ENCODE measurements at regions not wholly inside any gene's neighbourhood (a gene's known extent, or its start where the extent isn't known, plus 50 kb on each side); places are given as distances from the start of the nearest gene placed in this dataset.

DNA sequence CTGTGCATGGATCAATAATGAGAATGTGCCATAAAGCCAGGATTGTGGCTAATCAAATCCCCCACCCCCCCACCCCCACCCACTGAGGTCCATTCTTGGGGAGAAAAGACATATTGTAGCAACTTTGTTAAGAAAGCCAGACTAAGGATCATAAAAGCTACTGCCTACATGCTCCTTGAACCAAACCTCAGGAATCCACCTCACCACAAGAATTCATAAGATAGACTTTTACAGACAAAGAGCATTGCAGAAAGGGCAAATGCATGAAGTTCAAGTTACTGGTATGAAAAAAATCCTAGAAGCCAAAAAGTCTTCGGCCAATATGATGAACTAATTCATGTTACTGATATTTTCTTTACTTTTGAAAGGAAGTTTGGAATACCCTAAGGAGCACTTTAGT, 187.9 kb upstream of the ARID1B start:
- Histone ChIP-seq H2AFZ (ENCODE audit: low read depth, low read length) (no peak overlapping the region), H3K9me2 (ENCODE audit: insufficient read depth, low read length) (no peaks in the 10 kb centered on the region), H3K27me3 (ENCODE audit: insufficient read depth, low read depth, low read length) (no peaks in the 10 kb centered on the region), H3K4me2 (ENCODE audit: low read length) (no peak overlapping the region), H4K20me1 (ENCODE audit: insufficient read depth) (no peaks in the 10 kb centered on the region), H3K79me2 (replicated peaks; ENCODE audit: insufficient read depth, low read length) (no peaks in the 10 kb centered on the region), H3K9me3 (ENCODE audit: low read length) (no peaks in the 10 kb centered on the region), H3K36me3 (ENCODE audit: insufficient read depth, low read length) (no peaks in the 10 kb centered on the region), H3K4me3 (ENCODE audit: low read length) (no peak overlapping the region), H3K27ac (ENCODE audit: low read length) (no peak overlapping the region), H3K9ac (ENCODE audit: low read length) (no peak overlapping the region), H3F3A (ENCODE audit: insufficient read depth, low read length, poor library complexity, severe bottlenecking) (no peaks in the 10 kb centered on the region)
- TF ChIP-seq, protein P1, sequence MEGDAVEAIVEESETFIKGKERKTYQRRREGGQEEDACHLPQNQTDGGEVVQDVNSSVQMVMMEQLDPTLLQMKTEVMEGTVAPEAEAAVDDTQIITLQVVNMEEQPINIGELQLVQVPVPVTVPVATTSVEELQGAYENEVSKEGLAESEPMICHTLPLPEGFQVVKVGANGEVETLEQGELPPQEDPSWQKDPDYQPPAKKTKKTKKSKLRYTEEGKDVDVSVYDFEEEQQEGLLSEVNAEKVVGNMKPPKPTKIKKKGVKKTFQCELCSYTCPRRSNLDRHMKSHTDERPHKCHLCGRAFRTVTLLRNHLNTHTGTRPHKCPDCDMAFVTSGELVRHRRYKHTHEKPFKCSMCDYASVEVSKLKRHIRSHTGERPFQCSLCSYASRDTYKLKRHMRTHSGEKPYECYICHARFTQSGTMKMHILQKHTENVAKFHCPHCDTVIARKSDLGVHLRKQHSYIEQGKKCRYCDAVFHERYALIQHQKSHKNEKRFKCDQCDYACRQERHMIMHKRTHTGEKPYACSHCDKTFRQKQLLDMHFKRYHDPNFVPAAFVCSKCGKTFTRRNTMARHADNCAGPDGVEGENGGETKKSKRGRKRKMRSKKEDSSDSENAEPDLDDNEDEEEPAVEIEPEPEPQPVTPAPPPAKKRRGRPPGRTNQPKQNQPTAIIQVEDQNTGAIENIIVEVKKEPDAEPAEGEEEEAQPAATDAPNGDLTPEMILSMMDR (IDR thresholded peaks at IDR 0.05; ENCODE audit: poor library complexity, severe bottlenecking): no peak
- TF ChIP-seq EZH2 (IDR thresholded peaks at IDR 0.05; ENCODE audit: borderline replicate concordance, insufficient read depth, low read length, poor library complexity, severe bottlenecking) (no peak), TAF1 (IDR thresholded peaks at IDR 0.05; ENCODE audit: low read depth) (no peak), EP300 (conservative IDR thresholded peaks at IDR 0.05; ENCODE audit: poor library complexity, severe bottlenecking) (no peak), RAD21 (conservative IDR thresholded peaks at IDR 0.05) (no peak), MXI1 (conservative IDR thresholded peaks at IDR 0.05; ENCODE audit: poor library complexity, severe bottlenecking) (no peak)

DNA sequence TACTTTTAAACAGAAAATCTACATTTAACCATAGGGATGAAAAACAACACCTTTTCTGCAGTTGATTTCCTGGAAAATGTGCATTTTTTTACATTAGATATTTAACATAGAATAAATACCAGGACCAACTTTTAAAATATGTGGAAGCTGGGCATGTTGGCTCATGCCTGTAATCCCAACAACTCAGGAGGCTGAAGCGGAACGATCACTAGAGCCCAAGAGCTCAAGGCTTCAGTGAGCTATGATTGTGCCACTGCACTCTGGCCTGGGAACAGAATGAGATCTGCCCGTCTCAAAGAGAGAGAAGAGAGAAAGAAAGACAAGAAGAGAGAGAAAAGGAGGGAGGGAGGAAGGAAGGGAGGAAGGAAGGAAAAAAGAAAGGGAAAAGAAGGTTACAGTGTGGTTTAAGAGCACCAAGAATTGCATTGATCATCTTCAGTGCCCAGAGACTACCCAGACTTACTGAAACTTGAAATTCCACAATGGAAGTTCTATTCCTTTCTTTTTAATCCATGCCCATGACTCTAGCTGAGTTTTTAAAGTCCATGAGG, 189.4 kb upstream of the ARID1B start:
- Histone ChIP-seq H3K79me2 (replicated peaks; ENCODE audit: insufficient read depth, low read length) (no peaks in the 10 kb centered on the region), H3K4me2 (ENCODE audit: low read length) (no peak overlapping the region), H3K9me2 (ENCODE audit: insufficient read depth, low read length) (no peaks in the 10 kb centered on the region), H2AFZ (ENCODE audit: low read depth, low read length) (no peak overlapping the region), H3K27me3 (ENCODE audit: insufficient read depth, low read depth, low read length) (no peaks in the 10 kb centered on the region), H3K36me3 (ENCODE audit: insufficient read depth, low read length) (no peaks in the 10 kb centered on the region), H4K20me1 (ENCODE audit: insufficient read depth) (no peaks in the 10 kb centered on the region), H3K27ac (ENCODE audit: low read length) (no peak overlapping the region), H3K9me3 (ENCODE audit: low read length) (no peaks in the 10 kb centered on the region), H3K9ac (ENCODE audit: low read length) (no peak overlapping the region), H3F3A (ENCODE audit: insufficient read depth, low read length, poor library complexity, severe bottlenecking) (no peaks in the 10 kb centered on the region), H3K4me3 (ENCODE audit: low read length) (no peak overlapping the region)
- TF ChIP-seq SMC3 (conservative IDR thresholded peaks at IDR 0.05; ENCODE audit: poor library complexity): no peak

DNA sequence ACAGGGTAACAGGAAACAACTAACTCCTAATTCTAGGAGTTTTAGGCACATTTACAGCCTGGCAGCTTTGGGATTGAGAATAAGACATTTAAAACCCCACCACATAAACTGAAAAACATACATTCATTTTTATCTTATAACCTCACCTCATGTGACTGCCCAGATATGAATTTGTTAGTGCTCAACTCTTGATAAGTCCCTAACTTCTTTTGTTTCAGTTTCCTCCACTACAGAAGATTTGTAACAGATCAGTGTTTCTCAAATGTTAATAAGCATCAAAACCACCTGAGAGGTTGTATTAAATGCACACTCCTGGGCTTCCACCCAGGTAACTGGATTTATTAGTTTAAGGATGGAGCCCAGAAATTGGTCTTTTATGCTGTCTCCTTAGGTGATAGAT, 190.1 kb upstream of the ARID1B start:
- Histone ChIP-seq H3K9ac (ENCODE audit: low read length) (no peak overlapping the region), H3K9me3 (ENCODE audit: low read length) (no peaks in the 10 kb centered on the region), H3K36me3 (ENCODE audit: insufficient read depth, low read length) (no peaks in the 10 kb centered on the region), H3K9me2 (ENCODE audit: insufficient read depth, low read length) (no peaks in the 10 kb centered on the region), H3K79me2 (replicated peaks; ENCODE audit: insufficient read depth, low read length) (no peaks in the 10 kb centered on the region), H3K27me3 (ENCODE audit: insufficient read depth, low read depth, low read length) (no peaks in the 10 kb centered on the region), H2AFZ (ENCODE audit: low read depth, low read length) (no peak overlapping the region), H3K4me3 (ENCODE audit: low read length) (no peak overlapping the region), H3K4me2 (ENCODE audit: low read length) (no peak overlapping the region), H4K20me1 (ENCODE audit: insufficient read depth) (no peaks in the 10 kb centered on the region), H3F3A (ENCODE audit: insufficient read depth, low read length, poor library complexity, severe bottlenecking) (no peaks in the 10 kb centered on the region), H3K27ac (ENCODE audit: low read length) (no peak overlapping the region)
- TF ChIP-seq SMC3 (conservative IDR thresholded peaks at IDR 0.05; ENCODE audit: poor library complexity) (no peak), RAD21 (conservative IDR thresholded peaks at IDR 0.05) (no peak), POLR2AphosphoS5 (IDR thresholded peaks at IDR 0.05) (no peak), EZH2 (IDR thresholded peaks at IDR 0.05; ENCODE audit: borderline replicate concordance, insufficient read depth, low read length, poor library complexity, severe bottlenecking) (no peak), MXI1 (conservative IDR thresholded peaks at IDR 0.05; ENCODE audit: poor library complexity, severe bottlenecking) (no peak), EP300 (conservative IDR thresholded peaks at IDR 0.05; ENCODE audit: poor library complexity, severe bottlenecking) (no peak), TAF1 (IDR thresholded peaks at IDR 0.05; ENCODE audit: low read depth) (no peak)
- TF ChIP-seq, protein P1 (IDR thresholded peaks at IDR 0.05; ENCODE audit: poor library complexity, severe bottlenecking): no peak
- TF ChIP-seq, protein P2, sequence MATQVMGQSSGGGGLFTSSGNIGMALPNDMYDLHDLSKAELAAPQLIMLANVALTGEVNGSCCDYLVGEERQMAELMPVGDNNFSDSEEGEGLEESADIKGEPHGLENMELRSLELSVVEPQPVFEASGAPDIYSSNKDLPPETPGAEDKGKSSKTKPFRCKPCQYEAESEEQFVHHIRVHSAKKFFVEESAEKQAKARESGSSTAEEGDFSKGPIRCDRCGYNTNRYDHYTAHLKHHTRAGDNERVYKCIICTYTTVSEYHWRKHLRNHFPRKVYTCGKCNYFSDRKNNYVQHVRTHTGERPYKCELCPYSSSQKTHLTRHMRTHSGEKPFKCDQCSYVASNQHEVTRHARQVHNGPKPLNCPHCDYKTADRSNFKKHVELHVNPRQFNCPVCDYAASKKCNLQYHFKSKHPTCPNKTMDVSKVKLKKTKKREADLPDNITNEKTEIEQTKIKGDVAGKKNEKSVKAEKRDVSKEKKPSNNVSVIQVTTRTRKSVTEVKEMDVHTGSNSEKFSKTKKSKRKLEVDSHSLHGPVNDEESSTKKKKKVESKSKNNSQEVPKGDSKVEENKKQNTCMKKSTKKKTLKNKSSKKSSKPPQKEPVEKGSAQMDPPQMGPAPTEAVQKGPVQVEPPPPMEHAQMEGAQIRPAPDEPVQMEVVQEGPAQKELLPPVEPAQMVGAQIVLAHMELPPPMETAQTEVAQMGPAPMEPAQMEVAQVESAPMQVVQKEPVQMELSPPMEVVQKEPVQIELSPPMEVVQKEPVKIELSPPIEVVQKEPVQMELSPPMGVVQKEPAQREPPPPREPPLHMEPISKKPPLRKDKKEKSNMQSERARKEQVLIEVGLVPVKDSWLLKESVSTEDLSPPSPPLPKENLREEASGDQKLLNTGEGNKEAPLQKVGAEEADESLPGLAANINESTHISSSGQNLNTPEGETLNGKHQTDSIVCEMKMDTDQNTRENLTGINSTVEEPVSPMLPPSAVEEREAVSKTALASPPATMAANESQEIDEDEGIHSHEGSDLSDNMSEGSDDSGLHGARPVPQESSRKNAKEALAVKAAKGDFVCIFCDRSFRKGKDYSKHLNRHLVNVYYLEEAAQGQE (IDR thresholded peaks at IDR 0.05; ENCODE audit: borderline replicate concordance): no peak

Measured in neural cell (in vitro differentiated cells).